Skeletal muscle cell (primary cell): ENCODE measurements at regions not wholly inside any gene's neighbourhood (a gene's known extent, or its start where the extent isn't known, plus 50 kb on each side); places are given as distances from the start of the nearest gene placed in this dataset.
A peak's percentile ranks its signal among the peaks of the same experiment; 100 is the strongest.

ENCODE experiments used
- DNase-seq: peaks from one replicate; pipeline ENCODE4 v3.0.0-alpha.2; 2010; ENCODE audit warnings: low read depth
- H3K4me3 ChIP-seq: 2 replicates; pipeline ENCODE4 v1.5.1; 2011; ENCODE audit warnings: low read depth, mild to moderate bottlenecking, control low read depth, low read length, moderate library complexity

- no peak overlapping the region for H3K4me3 ChIP-seq
- no peak for DNase-seq
Observed at GRCh38 chr21:35854281-35854680, 206.0 kb downstream of the SETD4 start.

GRCh38 chr21:35853321-35854239 is 206.7 kb downstream of the SETD4 start:
- DNase-seq, result no peak
- no peak overlapping the region for H3K4me3 ChIP-seq

GRCh38 chr21:35852820-35853219 is 207.5 kb downstream of the SETD4 start:
- no peak overlapping the region for H3K4me3 ChIP-seq
- no peak for DNase-seq

DNA sequence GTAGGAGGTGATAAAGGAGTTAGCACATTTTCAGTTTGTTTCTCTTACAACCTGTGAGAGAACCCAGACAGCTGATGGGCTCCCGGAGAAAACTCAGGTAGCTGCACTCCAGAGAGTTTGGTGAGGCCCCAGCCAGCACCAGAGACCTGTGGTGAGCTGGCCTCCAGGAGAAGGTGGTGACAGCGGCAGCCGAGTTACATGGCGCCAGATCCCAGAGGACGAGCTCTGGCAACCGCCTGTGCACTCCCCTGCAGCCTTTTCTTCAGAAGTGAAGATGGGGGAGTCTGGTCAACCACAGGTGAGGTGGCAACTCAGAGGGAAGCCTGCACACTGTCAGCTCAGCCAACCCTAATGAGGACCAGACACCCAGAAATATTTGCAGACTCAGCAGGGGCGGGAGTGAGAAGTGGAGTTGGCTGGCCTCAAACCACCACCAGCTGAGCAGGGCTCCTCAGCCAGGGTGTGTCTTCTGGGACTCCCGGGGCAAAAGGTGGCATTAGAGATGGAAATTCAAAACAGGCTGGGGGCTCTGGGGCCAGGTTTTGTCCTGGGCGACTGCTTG is 209.7 kb downstream of the SETD4 start:
- H3K4me3 ChIP-seq, result no peak overlapping the region
- DNase-seq, result no peak

GRCh38 chr21:35850029-35850428 is 210.3 kb downstream of the SETD4 start:
- H3K4me3 ChIP-seq, result no peak overlapping the region
- DNase-seq, result peak; percentile 25

- DNase-seq, result no peak
Observed at GRCh38 chr21:35849144-35849543, 211.2 kb downstream of the SETD4 start.

GRCh38 chr21:35843911-35844667 is 216.2 kb downstream of the SETD4 start:
- H3K4me3 ChIP-seq, result no peak overlapping the region
- DNase-seq, result no peak

More at GRCh38 chr21:35849144-35849543, 211.2 kb downstream of the SETD4 start:
- no peak overlapping the region for H3K4me3 ChIP-seq

GRCh38 chr21:35840949-35841348 is 219.4 kb downstream of the SETD4 start:
- DNase-seq, result no peak
- H3K4me3 ChIP-seq, result no peak overlapping the region

GRCh38 chr21:35840197-35840799 is 220.0 kb downstream of the SETD4 start:
- no peak overlapping the region for H3K4me3 ChIP-seq
- peak; percentile 65 for DNase-seq

DNA sequence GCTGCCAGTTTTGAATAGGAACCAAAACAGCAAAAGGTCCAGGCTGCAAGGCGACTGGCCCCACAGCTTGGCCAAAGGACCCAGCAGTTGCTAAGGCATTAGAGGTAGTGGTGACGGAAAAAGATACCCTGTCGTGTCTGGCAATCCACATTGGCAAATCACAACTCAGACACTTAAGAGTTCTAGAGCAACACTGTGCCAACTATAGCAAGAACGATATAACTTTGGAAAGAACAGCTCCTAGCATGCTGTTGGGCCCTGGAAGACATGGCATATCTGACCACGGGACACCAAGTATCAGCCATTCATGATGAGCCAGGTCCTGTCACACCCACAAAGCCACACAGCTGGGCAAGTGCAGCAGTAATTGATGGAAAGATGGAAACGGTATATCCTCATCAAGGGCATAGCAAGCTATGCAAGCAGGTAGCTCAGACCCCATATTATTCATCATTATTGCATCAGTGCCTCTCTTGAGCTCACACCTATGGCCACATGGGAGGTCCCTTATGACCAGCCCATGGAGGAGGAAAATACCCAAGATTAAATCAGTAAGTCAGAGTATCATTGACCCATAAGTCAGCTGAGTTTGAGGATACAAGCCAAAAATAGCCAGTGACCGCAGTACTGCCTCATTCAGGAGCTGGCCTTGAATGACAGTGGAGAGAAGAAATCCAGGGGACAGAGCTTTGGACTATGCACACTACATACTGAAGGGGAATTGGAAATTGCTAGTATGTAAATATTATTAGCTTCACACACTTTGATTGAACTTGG is 221.2 kb downstream of the SETD4 start:
- no peak for DNase-seq
- no peak overlapping the region for H3K4me3 ChIP-seq

DNA sequence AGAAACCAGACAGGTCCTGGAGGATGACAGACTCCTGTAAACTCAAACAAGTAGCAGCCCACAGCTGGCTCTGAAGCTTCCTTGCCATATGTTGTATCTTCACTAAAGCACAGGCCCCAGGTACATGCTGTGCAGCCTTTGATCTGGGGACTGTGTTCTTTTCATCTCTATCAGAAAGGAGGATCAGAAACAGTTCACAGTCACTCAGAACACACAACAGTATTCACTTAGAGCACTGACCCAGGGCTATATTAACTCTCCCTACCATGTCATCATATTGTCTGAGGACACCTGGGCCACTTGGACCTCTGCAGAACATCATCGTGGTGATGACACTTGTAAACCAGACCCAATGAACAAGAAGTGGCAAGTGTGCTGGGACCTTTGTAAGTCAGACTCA is 222.0 kb downstream of the SETD4 start:
- DNase-seq, result no peak
- H3K4me3 ChIP-seq, result no peak overlapping the region

- DNase-seq, result no peak
- no peak overlapping the region for H3K4me3 ChIP-seq
Observed at GRCh38 chr21:35833991-35834390, 226.3 kb downstream of the SETD4 start.

- DNase-seq, result no peak
- no peak overlapping the region for H3K4me3 ChIP-seq
Observed at GRCh38 chr21:35833388-35833787, 226.9 kb downstream of the SETD4 start.

DNA sequence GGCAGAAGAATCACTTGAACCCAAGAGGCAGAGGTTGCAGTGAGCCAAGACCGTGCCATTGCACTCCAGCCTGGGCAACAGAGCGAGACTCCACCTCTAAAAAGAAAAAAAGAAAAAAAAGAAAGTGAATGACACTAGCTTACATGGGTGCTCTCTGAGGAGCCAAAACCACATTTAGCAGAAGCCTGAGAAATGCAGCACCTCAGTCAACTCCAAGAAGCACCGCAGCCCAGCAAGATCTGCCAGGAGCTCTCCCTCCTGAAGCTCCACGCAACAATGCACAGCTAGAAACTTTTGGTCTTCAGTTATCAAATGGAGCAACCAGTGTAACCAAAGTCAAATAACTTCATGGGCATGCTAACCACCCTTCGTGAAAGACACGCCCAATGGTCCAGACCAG is 229.1 kb downstream of the SETD4 start:
- no peak overlapping the region for H3K4me3 ChIP-seq
- DNase-seq, result no peak

- DNase-seq, result no peak
- H3K4me3 ChIP-seq, result no peak overlapping the region
Observed at GRCh38 chr21:35829067-35829466, 231.3 kb downstream of the SETD4 start.

GRCh38 chr21:35828161-35828560 is 232.2 kb downstream of the SETD4 start:
- H3K4me3 ChIP-seq, result no peak overlapping the region
- no peak for DNase-seq

DNA sequence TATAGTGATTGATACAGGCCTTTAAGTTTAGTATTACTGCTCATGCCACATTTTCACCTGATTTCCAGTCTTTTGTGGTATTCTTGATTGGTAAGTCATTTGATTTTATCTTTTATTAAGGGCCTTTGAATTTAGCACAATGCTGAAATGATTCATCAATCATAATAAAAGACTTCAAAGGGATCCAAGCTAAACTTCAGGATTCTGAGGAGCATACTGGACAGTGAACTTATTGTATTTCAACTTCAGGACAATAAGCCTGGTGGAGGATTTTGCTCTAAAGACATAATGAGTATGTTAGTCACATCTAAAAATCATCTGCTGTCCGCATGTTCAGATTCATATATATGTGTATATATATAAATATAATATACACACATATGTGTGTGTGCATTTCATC is 233.3 kb downstream of the SETD4 start:
- no peak overlapping the region for H3K4me3 ChIP-seq
- DNase-seq, result no peak

- no peak overlapping the region for H3K4me3 ChIP-seq
- DNase-seq, result no peak
Observed at GRCh38 chr21:35825370-35826353, 234.7 kb downstream of the SETD4 start.
